Ascending aorta (tissue), 2 donors: ENCODE measurements at regions not wholly inside any gene's neighbourhood (a gene's known extent, or its start where the extent isn't known, plus 50 kb on each side); places are given as distances from the start of the nearest gene placed in this dataset.

Source experiments
- DNase-seq, 2 donors: peaks; one replicate each; pipeline ENCODE4 v3.0.0-alpha.2; 2019; ENCODE audit warnings: low spot score in 2 of 2
- H3K27ac ChIP-seq, 2 donors: fragments of 200-600 bp; sonication (generic); one replicate each; pipeline ENCODE4 v1.5.1; 2016 to 2017; ENCODE audit warnings: mild to moderate bottlenecking in 1 of 2
- H3K27me3 ChIP-seq: fragments of 200-600 bp; sonication (generic); one replicate; pipeline ENCODE4 v1.5.1; 2017
- H3K36me3 ChIP-seq, 2 donors: fragments of 200-600 bp; sonication (generic); one replicate each; pipeline ENCODE4 v1.5.1; 2016
- H3K4me1 ChIP-seq, 2 donors: fragments of 200-600 bp; sonication (generic); one replicate each; pipeline ENCODE4 v1.5.1; 2016 to 2017; ENCODE audit warnings: mild to moderate bottlenecking in 1 of 2
- H3K4me3 ChIP-seq, 2 donors: fragments of 200-600 bp; sonication (generic); one replicate each; pipeline ENCODE4 v1.5.1; 2016 to 2017; ENCODE audit warnings: mild to moderate bottlenecking in 1 of 2
- H3K9me3 ChIP-seq, 2 donors: fragments of 200-600 bp; sonication (generic); one replicate each; pipeline ENCODE4 v1.5.1; 2016
- intact Hi-C: fragments of 100-400 bp; cut with DNase I; formaldehyde crosslinking; loops from one replicate; pipeline ENCODE4 v1.15.1; 2023
- TF ChIP-seq, protein P1 (sequence below), 3 experiments: fragments of 200-600 bp in 2 of 3; fragments of 450-650 bp in 1 of 3; sonication (generic) in 2 of 3; IDR thresholded peaks; one replicate each; pipeline ENCODE4 v1.5.1; 2016 to 2019; ENCODE audit warnings: antibody characterized with exemption in 3 of 3, mild to moderate bottlenecking in 1 of 3, moderate library complexity in 1 of 3

DNA sequence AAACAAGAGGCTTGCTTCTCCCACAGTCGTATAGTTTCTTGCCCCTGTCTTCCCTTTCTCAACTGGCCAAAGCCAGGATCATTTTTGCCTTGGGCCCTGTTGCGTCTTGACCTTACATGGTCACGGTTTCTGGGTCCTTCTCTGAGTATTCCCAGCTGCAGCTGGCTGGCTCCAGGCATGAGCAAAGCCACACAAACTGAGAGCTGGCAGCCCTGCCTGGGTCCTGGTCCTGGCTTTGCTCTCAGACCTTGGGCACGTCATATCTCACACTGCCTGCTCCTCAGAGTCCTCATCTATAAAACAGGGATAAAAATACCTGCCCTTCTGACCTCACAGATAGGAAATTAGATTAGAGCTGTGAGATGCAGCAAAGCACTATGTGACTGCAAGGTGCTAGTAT lies 277.6 kb downstream of the CBLN1 start:
- Histone ChIP-seq H3K9me3 (no peaks in the 10 kb centered on the region), H3K27me3 (no peaks in the 10 kb centered on the region), H3K4me1 (no peaks in the 10 kb centered on the region), H3K27ac (no peak overlapping the region), H3K36me3 (no peaks in the 10 kb centered on the region), H3K4me3 (no peak overlapping the region)
- intact Hi-C loops: no loop called here
- TF ChIP-seq, protein P1, sequence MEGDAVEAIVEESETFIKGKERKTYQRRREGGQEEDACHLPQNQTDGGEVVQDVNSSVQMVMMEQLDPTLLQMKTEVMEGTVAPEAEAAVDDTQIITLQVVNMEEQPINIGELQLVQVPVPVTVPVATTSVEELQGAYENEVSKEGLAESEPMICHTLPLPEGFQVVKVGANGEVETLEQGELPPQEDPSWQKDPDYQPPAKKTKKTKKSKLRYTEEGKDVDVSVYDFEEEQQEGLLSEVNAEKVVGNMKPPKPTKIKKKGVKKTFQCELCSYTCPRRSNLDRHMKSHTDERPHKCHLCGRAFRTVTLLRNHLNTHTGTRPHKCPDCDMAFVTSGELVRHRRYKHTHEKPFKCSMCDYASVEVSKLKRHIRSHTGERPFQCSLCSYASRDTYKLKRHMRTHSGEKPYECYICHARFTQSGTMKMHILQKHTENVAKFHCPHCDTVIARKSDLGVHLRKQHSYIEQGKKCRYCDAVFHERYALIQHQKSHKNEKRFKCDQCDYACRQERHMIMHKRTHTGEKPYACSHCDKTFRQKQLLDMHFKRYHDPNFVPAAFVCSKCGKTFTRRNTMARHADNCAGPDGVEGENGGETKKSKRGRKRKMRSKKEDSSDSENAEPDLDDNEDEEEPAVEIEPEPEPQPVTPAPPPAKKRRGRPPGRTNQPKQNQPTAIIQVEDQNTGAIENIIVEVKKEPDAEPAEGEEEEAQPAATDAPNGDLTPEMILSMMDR (IDR thresholded peaks at IDR 0.05): no peak
- no peak for DNase-seq

GRCh38 chr16:49003022-49003421 lies 278.6 kb downstream of the CBLN1 start:
- intact Hi-C loops: no loop called here
- Histone ChIP-seq H3K27me3 (no peaks in the 10 kb centered on the region), H3K4me1 (no peaks in the 10 kb centered on the region), H3K4me3 (no peak overlapping the region), H3K36me3 (no peaks in the 10 kb centered on the region), H3K27ac (no peak overlapping the region), H3K9me3 (no peaks in the 10 kb centered on the region)
- DNase-seq: no peak
- TF ChIP-seq, protein P1 (IDR thresholded peaks at IDR 0.05): no peak

DNA sequence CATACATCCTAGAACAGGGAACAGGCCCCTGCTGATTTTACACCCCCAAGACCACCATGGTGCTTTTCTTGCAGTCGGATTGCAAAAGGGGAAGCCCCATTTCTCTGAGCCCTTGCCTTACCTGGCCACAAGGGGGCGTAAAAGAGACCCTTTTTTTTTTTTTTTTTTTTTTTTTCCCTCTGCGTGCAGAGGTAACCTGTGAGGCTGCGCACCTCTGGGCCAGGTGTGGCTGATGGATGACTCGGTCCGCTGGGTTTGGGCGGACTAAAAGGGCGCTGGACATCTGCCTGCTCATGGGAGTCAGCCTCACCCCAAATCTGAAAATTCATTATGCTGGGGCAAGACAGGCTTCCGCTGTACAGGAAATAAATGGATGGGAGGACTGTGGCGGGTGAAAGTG lies 281.0 kb downstream of the CBLN1 start:
- H3K4me3 ChIP-seq: no peak overlapping the region
- no peak for DNase-seq
- H3K36me3 ChIP-seq: no peaks in the 10 kb centered on the region
- no peaks in the 10 kb centered on the region for H3K4me1 ChIP-seq
- TF ChIP-seq, protein P1 (IDR thresholded peaks at IDR 0.05): no peak
- H3K9me3 ChIP-seq: no peaks in the 10 kb centered on the region
- intact Hi-C loops: no loop called here
- no peaks in the 10 kb centered on the region for H3K27me3 ChIP-seq
- no peak overlapping the region for H3K27ac ChIP-seq

DNA sequence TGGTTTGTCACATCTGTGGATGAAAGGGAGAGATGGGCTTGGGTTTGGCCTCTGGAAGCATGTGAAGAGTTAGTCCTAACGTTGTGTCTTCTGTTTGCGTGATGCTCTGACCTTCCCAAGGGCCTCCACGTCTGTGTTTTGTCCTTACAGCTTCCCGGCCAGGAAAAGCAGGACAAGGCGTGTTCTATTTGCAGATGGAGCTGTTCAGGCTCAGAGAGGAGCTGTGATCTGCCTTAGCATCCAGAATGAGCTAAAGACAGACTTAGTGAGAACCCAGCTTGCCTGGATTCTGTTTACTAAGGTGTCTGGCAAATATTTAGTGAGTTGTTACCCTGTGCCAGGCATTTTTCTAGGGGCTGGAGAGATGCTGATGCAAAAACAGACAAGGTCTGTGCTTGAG lies 282.1 kb downstream of the CBLN1 start:
- Histone ChIP-seq H3K4me1 (no peaks in the 10 kb centered on the region), H3K4me3 (no peak overlapping the region), H3K9me3 (no peaks in the 10 kb centered on the region), H3K36me3 (no peaks in the 10 kb centered on the region), H3K27me3 (no peaks in the 10 kb centered on the region), H3K27ac (no peak overlapping the region)
- TF ChIP-seq, protein P1 (IDR thresholded peaks at IDR 0.05): no peak
- DNase-seq: no peak
- intact Hi-C loops: no loop called here

DNA sequence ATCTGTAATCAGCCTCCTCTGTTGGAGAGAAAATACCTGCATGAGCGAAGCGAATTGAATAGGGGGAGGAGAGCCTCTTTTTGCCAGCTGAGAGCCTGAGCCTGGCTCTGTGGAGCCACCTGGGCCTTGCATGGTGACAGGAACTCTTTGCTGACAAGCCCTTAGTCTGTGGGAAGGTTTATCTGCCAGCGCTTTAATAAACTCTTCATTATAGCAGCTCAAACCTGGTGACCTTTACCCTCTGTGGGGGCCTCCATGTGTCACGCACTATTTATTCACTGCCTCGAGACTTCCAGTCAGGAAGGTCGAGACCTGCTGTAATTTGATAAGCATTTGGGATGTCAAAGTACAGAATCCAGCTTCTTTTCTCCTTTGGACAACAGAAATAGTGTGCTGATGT lies 282.6 kb downstream of the CBLN1 start:
- Histone ChIP-seq H3K27ac (no peak overlapping the region), H3K9me3 (no peaks in the 10 kb centered on the region), H3K36me3 (no peaks in the 10 kb centered on the region), H3K4me1 (no peaks in the 10 kb centered on the region), H3K4me3 (no peak overlapping the region), H3K27me3 (no peaks in the 10 kb centered on the region)
- intact Hi-C loops: no loop called here
- TF ChIP-seq, protein P1 (IDR thresholded peaks at IDR 0.05): no peak
- no peak for DNase-seq

DNA sequence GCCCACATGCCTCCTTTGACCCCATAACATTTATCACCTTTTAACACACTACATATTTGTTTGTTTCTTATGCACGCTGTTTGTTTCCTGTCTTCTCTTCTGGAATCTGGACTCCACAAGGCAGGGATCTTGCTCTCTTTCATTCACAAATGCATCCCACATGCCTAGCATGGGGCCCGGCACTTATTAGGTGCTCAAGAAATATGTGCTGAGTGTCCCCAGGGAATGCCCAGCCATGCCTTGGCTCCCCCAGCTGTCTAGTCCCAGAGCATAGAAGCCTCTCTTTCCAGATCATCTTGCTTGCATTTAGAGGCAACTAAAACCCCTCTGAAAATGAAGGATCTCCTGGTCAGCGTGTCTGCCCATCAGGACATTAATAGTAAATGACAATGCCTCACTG lies 283.7 kb downstream of the CBLN1 start:
- Histone ChIP-seq H3K4me1 (no peaks in the 10 kb centered on the region), H3K4me3 (no peak overlapping the region), H3K9me3 (no peaks in the 10 kb centered on the region), H3K27me3 (no peaks in the 10 kb centered on the region), H3K36me3 (no peaks in the 10 kb centered on the region), H3K27ac (no peak overlapping the region)
- intact Hi-C loops: no loop called here
- TF ChIP-seq, protein P1 (IDR thresholded peaks at IDR 0.05): no peak
- no peak for DNase-seq
